GM23338 (cell line): ENCODE measurements at regions not wholly inside any gene's neighbourhood (a gene's known extent, or its start where the extent isn't known, plus 50 kb on each side); places are given as distances from the start of the nearest gene placed in this dataset.

ENCODE experiments used
- ATAC-seq: fragments of 200-7000 bp; cut with Tn5 transposase; 3 replicates; pipeline ENCODE4 v1.9.1; 2020
- DNase-seq: peaks from one replicate; pipeline ENCODE4 v3.0.0-alpha.2; 2015; ENCODE audit warnings: low spot score
- H2AFZ ChIP-seq: fragments of 200-600 bp; sonication (generic); 2 replicates; pipeline ENCODE4 v1.8.0; 2016; ENCODE audit warnings: antibody characterized with exemption, mild to moderate bottlenecking, moderate library complexity
- H3F3A ChIP-seq: fragments of 200-600 bp; sonication (generic); replicated peaks from 2 replicates; pipeline ENCODE4 v1.8.0; 2017; ENCODE audit warnings: antibody characterized with exemption, mixed run types, low read depth
- H3K27ac ChIP-seq: fragments of 200-600 bp; sonication (generic); 2 replicates; pipeline ENCODE4 v1.6.1; 2016; ENCODE audit warnings: low read depth
- H3K27me3 ChIP-seq: fragments of 200-600 bp; sonication (generic); 2 replicates; pipeline ENCODE4 v1.8.0; 2016; ENCODE audit warnings: mild to moderate bottlenecking, mixed run types, moderate library complexity; ENCODE audit not compliant: insufficient read depth
- H3K36me3 ChIP-seq: fragments of 200-600 bp; sonication (generic); 2 replicates; pipeline ENCODE4 v1.8.0; 2016; ENCODE audit warnings: mild to moderate bottlenecking; ENCODE audit not compliant: insufficient read depth
- H3K4me1 ChIP-seq: fragments of 200-600 bp; sonication (generic); 2 replicates; pipeline ENCODE4 v1.8.0; 2016; ENCODE audit warnings: mild to moderate bottlenecking, moderate library complexity; ENCODE audit not compliant: insufficient read depth
- H3K4me2 ChIP-seq: fragments of 200-600 bp; sonication (generic); 2 replicates; pipeline ENCODE4 v1.7.1; 2017; ENCODE audit warnings: mixed run types
- H3K4me3 ChIP-seq: fragments of 200-600 bp; sonication (generic); 2 replicates; pipeline ENCODE4 v1.6.1; 2016; ENCODE audit warnings: mixed run types
- H3K79me2 ChIP-seq: fragments of 200-600 bp; sonication (generic); replicated peaks from 2 replicates; pipeline ENCODE4 v1.8.0; 2017; ENCODE audit warnings: mild to moderate bottlenecking; ENCODE audit not compliant: insufficient read depth
- H3K9me2 ChIP-seq: fragments of 200-600 bp; sonication (generic); 2 replicates; pipeline ENCODE4 v1.8.0; 2017; ENCODE audit not compliant: insufficient read depth
- H4K20me1 ChIP-seq: fragments of 200-600 bp; sonication (generic); replicated peaks from 2 replicates; pipeline ENCODE4 v1.8.0; 2017; ENCODE audit warnings: mild to moderate bottlenecking; ENCODE audit not compliant: insufficient read depth
- H3K27ac Mint-ChIP-seq: 2 replicates; pipeline ENCODE4 v1.8.0; 2020; ENCODE audit warnings: inconsistent platforms, mild to moderate bottlenecking, moderate library complexity, mixed read lengths
- H3K27me3 Mint-ChIP-seq: 3 replicates; pipeline ENCODE4 v1.8.0; 2022; ENCODE audit warnings: low read depth, mild to moderate bottlenecking, moderate library complexity, mixed read lengths, inconsistent platforms; ENCODE audit not compliant: insufficient read depth, poor library complexity
- H3K36me3 Mint-ChIP-seq: 3 replicates; pipeline ENCODE4 v1.8.0; 2021; ENCODE audit warnings: low read depth, mild to moderate bottlenecking, inconsistent platforms, moderate library complexity, mixed read lengths
- H3K4me1 Mint-ChIP-seq: 3 replicates; pipeline ENCODE4 v1.8.0; 2020; ENCODE audit warnings: mild to moderate bottlenecking, inconsistent platforms, mixed read lengths
- H3K4me3 Mint-ChIP-seq: 3 replicates; pipeline ENCODE4 v1.8.0; 2021; ENCODE audit warnings: moderate library complexity, mild to moderate bottlenecking, inconsistent platforms, mixed read lengths
- H3K9me3 Mint-ChIP-seq: 3 replicates; pipeline ENCODE4 v1.8.0; 2020; ENCODE audit warnings: moderate library complexity, mild to moderate bottlenecking, inconsistent platforms, mixed read lengths
- ETS1 ChIP-seq: IDR thresholded peaks from 2 replicates; pipeline ENCODE4 v1.6.1; 2016; ENCODE audit warnings: antibody characterized with exemption
- EZH2 ChIP-seq: fragments of 200-600 bp; sonication (generic); IDR thresholded peaks from one replicate; pipeline ENCODE4 v1.8.0; 2017; ENCODE audit warnings: antibody characterized with exemption, mild to moderate bottlenecking, low read depth; ENCODE audit not compliant: unreplicated experiment
- EZH2phosphoT487 ChIP-seq: fragments of 200-600 bp; sonication (generic); IDR thresholded peaks from one replicate; pipeline ENCODE4 v1.8.1; 2018; ENCODE audit warnings: antibody characterized with exemption; ENCODE audit not compliant: unreplicated experiment
- JUNB ChIP-seq: IDR thresholded peaks from one replicate; pipeline ENCODE4 v1.6.1; 2016; ENCODE audit warnings: antibody characterized with exemption; ENCODE audit not compliant: unreplicated experiment
- NANOG ChIP-seq: IDR thresholded peaks from 2 replicates; pipeline ENCODE4 v1.6.1; 2016; ENCODE audit warnings: antibody characterized with exemption, borderline replicate concordance
- POLR2AphosphoS5 ChIP-seq: IDR thresholded peaks from 2 replicates; pipeline ENCODE4 v1.6.1; 2016; ENCODE audit warnings: antibody characterized with exemption, low read depth
- STAT1 ChIP-seq: IDR thresholded peaks from one replicate; pipeline ENCODE4 v1.6.1; 2016; ENCODE audit warnings: antibody characterized with exemption; ENCODE audit not compliant: unreplicated experiment
- ZNF114 ChIP-seq: fragments of 250-450 bp; sonication (Bioruptor Pico); IDR thresholded peaks from 2 replicates; pipeline ENCODE4 v1.5.0; 2020; ENCODE audit warnings: mild to moderate bottlenecking, moderate library complexity
- ZNF331 ChIP-seq: fragments of 250-450 bp; sonication (Bioruptor Pico); IDR thresholded peaks from 2 replicates; pipeline ENCODE4 v1.5.0; 2020; ENCODE audit warnings: low read depth, mild to moderate bottlenecking, moderate library complexity
- TF ChIP-seq, protein P1 (sequence below): IDR thresholded peaks from one replicate; pipeline ENCODE4 v1.6.1; 2018; ENCODE audit warnings: antibody characterized with exemption; ENCODE audit not compliant: unreplicated experiment

GRCh38 chr2:241988146-241988545 is 118.6 kb downstream of the RTP5 start:
- Histone ChIP-seq H3K4me1 (no peaks in the 10 kb centered on the region), H3K4me3 (no peak overlapping the region), H3K4me2 (no peak overlapping the region), H3K27me3 (no peaks in the 10 kb centered on the region), H3K79me2 (no peaks in the 10 kb centered on the region), H2AFZ (no peak overlapping the region), H3K36me3 (no peaks in the 10 kb centered on the region), H3F3A (no peaks in the 10 kb centered on the region), H4K20me1 (no peaks in the 10 kb centered on the region), H3K27ac (no peak overlapping the region), H3K9me2 (no peaks in the 10 kb centered on the region)
- ATAC-seq, result no peak
- Mint-ChIP-seq H3K27me3 (peaks cover 9% of the 10 kb centered on the region), H3K9me3 (peaks cover 20% of the 10 kb centered on the region), H3K4me1 (no peaks in the 10 kb centered on the region), H3K4me3 (no peak overlapping the region), H3K36me3 (0 out of 3 replicates have a peak, but pooled peaks cover 3% of the 10 kb centered on the region), H3K27ac (no peak overlapping the region)
- no peak for DNase-seq
- no peak for TF ChIP-seq ZNF331 (CRISPR knock-in tag)

GRCh38 chr2:241989074-241989473 is 119.5 kb downstream of the RTP5 start:
- no peak overlapping the region for H3K27ac ChIP-seq
- no peaks in the 10 kb centered on the region for H3K9me2 ChIP-seq
- DNase-seq (no peak), ATAC-seq (no peak)
- Mint-ChIP-seq H3K36me3 (0 out of 3 replicates have a peak, but pooled peaks cover 3% of the 10 kb centered on the region), H3K27me3 (peaks cover 6% of the 10 kb centered on the region), H3K4me1 (no peaks in the 10 kb centered on the region), H3K27ac (no peak overlapping the region), H3K9me3 (peaks cover 20% of the 10 kb centered on the region), H3K4me3 (no peak overlapping the region)
- no peaks in the 10 kb centered on the region for H3K36me3 ChIP-seq
- TF ChIP-seq, protein P1, sequence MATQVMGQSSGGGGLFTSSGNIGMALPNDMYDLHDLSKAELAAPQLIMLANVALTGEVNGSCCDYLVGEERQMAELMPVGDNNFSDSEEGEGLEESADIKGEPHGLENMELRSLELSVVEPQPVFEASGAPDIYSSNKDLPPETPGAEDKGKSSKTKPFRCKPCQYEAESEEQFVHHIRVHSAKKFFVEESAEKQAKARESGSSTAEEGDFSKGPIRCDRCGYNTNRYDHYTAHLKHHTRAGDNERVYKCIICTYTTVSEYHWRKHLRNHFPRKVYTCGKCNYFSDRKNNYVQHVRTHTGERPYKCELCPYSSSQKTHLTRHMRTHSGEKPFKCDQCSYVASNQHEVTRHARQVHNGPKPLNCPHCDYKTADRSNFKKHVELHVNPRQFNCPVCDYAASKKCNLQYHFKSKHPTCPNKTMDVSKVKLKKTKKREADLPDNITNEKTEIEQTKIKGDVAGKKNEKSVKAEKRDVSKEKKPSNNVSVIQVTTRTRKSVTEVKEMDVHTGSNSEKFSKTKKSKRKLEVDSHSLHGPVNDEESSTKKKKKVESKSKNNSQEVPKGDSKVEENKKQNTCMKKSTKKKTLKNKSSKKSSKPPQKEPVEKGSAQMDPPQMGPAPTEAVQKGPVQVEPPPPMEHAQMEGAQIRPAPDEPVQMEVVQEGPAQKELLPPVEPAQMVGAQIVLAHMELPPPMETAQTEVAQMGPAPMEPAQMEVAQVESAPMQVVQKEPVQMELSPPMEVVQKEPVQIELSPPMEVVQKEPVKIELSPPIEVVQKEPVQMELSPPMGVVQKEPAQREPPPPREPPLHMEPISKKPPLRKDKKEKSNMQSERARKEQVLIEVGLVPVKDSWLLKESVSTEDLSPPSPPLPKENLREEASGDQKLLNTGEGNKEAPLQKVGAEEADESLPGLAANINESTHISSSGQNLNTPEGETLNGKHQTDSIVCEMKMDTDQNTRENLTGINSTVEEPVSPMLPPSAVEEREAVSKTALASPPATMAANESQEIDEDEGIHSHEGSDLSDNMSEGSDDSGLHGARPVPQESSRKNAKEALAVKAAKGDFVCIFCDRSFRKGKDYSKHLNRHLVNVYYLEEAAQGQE, result no peak
- no peak for TF ChIP-seq EZH2phosphoT487
- no peak for TF ChIP-seq ZNF114 (CRISPR knock-in tag)
- TF ChIP-seq ETS1, result no peak
- no peak for TF ChIP-seq STAT1
- TF ChIP-seq NANOG, result no peak
- no peak for TF ChIP-seq EZH2
- no peak for TF ChIP-seq POLR2AphosphoS5
- TF ChIP-seq JUNB, result no peak
- H2AFZ ChIP-seq, result no peak overlapping the region
- no peaks in the 10 kb centered on the region for H3K27me3 ChIP-seq
- no peaks in the 10 kb centered on the region for H4K20me1 ChIP-seq
- no peaks in the 10 kb centered on the region for H3K4me1 ChIP-seq
- no peak overlapping the region for H3K4me3 ChIP-seq
- no peak overlapping the region for H3K4me2 ChIP-seq
- H3F3A ChIP-seq, result no peaks in the 10 kb centered on the region
- no peaks in the 10 kb centered on the region for H3K79me2 ChIP-seq
